Medulla oblongata (tissue), 1 donor: ENCODE measurements at regions not wholly inside any gene's neighbourhood (a gene's known extent, or its start where the extent isn't known, plus 50 kb on each side); places are given as distances from the start of the nearest gene placed in this dataset.

Experiments
- DNase-seq: peaks from one replicate; pipeline ENCODE4 v3.0.0-alpha.2; 2015; ENCODE audit errors: extremely low spot score

GRCh38 chr15:68525815-68526214, 53.0 kb upstream of the CORO2B start:
- no peak for DNase-seq

- DNase-seq: no peak
These were observed 52.5 kb upstream of the CORO2B start for GRCh38 chr15:68526269-68526668.

DNA sequence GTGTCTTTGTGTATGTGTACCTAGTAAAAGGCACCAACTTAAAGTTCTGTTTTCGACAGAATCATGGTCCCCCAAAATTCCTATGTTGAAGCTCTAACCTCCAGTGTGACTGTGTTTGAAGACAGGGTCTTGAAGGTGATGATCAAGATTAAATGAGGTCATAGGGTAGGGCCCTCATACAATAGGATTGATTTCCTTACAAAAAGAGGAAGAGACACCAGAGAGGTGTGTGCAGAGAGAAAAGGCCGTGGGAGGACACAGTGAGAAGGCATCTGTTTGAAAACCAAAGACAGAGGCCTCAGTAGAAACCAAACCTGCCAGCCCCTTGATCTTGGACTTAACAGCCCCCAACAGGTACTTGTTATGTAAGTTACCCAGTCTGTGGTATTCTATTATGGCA, 52.0 kb upstream of the CORO2B start:
- no peak for DNase-seq

GRCh38 chr15:68528626-68529290, 50.0 kb upstream of the CORO2B start:
- no peak for DNase-seq
